BE2C (cell line): ENCODE measurements at regions not wholly inside any gene's neighbourhood (a gene's known extent, or its start where the extent isn't known, plus 50 kb on each side); places are given as distances from the start of the nearest gene placed in this dataset.

Source experiments
- DNase-seq: peaks from one replicate; pipeline ENCODE4 v3.0.0-alpha.2; 2020
- H3K27me3 ChIP-seq: fragments of 250-450 bp; sonication (Bioruptor Pico); 2 replicates; pipeline ENCODE4 v1.5.1; 2020; ENCODE audit warnings: mild to moderate bottlenecking
- H3K36me3 ChIP-seq: fragments of 250-450 bp; sonication (Bioruptor Pico); 2 replicates; pipeline ENCODE4 v1.5.1; 2020; ENCODE audit warnings: mild to moderate bottlenecking
- H3K4me1 ChIP-seq: fragments of 250-450 bp; sonication (Bioruptor Pico); 2 replicates; pipeline ENCODE4 v1.5.1; 2020
- H3K4me3 ChIP-seq: 2 replicates; pipeline ENCODE4 v1.5.1; 2011; ENCODE audit warnings: low read depth, low read length
- H3K9me3 ChIP-seq: fragments of 250-450 bp; sonication (Bioruptor Pico); 2 replicates; pipeline ENCODE4 v1.5.1; 2020
- CTCF ChIP-seq: IDR thresholded peaks from 2 replicates; pipeline ENCODE4 v1.5.1; 2012; ENCODE audit warnings: mild to moderate bottlenecking, low read depth, low read length

GRCh38 chr18:44149706-44150105 lies 531.0 kb upstream of the SETBP1 start:
- no peak for DNase-seq

GRCh38 chr18:44153981-44154380 lies 526.7 kb upstream of the SETBP1 start:
- no peaks in the 10 kb centered on the region for H3K36me3 ChIP-seq
- no peaks in the 10 kb centered on the region for H3K27me3 ChIP-seq
- no peak for TF ChIP-seq CTCF
- no peak for DNase-seq
- no peaks in the 10 kb centered on the region for H3K4me1 ChIP-seq
- H3K4me3 ChIP-seq: no peak overlapping the region
- H3K9me3 ChIP-seq: no peaks in the 10 kb centered on the region

More at GRCh38 chr18:44149706-44150105, 531.0 kb upstream of the SETBP1 start:
- Histone ChIP-seq H3K36me3 (no peaks in the 10 kb centered on the region), H3K9me3 (no peaks in the 10 kb centered on the region), H3K4me1 (no peaks in the 10 kb centered on the region), H3K27me3 (no peaks in the 10 kb centered on the region), H3K4me3 (no peak overlapping the region)
- no peak for TF ChIP-seq CTCF

- TF ChIP-seq CTCF: no peak
- H3K4me3 ChIP-seq: no peak overlapping the region
- no peaks in the 10 kb centered on the region for H3K9me3 ChIP-seq
- no peaks in the 10 kb centered on the region for H3K27me3 ChIP-seq
- no peaks in the 10 kb centered on the region for H3K4me1 ChIP-seq
- no peak for DNase-seq
- no peaks in the 10 kb centered on the region for H3K36me3 ChIP-seq
Measured at GRCh38 chr18:44156126-44156525, 524.6 kb upstream of the SETBP1 start.

- Histone ChIP-seq H3K36me3 (no peaks in the 10 kb centered on the region), H3K4me1 (no peaks in the 10 kb centered on the region), H3K4me3 (no peak overlapping the region), H3K9me3 (no peaks in the 10 kb centered on the region), H3K27me3 (no peaks in the 10 kb centered on the region)
- no peak for DNase-seq
- TF ChIP-seq CTCF: no peak
Measured at GRCh38 chr18:44156776-44157335, 523.8 kb upstream of the SETBP1 start.

DNA sequence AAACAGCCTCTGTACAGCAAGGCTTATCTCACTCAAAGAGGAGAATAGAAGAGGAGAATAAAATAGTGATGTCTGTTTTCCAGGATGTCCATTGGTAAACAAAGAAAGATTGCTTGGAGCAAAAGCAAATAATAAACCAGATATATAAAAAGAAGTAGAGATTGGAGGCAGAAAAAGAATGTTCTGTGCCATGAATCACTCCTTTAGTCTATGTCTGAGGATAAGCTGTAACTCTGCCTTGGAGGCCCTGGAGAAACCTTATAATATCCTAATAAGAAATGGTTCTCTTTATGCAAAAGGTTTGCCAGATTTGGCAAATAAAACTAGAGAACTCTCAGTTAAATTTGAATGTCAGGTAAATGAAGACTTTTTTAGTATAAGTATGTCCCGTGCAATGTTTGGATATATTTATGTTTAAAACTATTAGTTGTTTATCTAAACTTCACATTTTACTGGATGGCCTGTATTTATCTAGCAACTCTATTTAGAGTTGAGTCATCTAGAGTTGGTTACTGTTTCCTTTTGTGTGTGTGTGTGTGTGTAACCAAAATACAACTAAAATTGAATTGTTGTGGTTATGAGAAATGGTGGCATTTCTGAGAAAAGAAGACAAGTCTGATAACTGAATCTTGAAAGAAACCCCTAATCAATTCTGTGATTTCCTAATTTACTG lies 510.3 kb upstream of the SETBP1 start:
- Histone ChIP-seq H3K36me3 (no peaks in the 10 kb centered on the region), H3K9me3 (no peaks in the 10 kb centered on the region), H3K4me1 (no peaks in the 10 kb centered on the region), H3K27me3 (no peaks in the 10 kb centered on the region), H3K4me3 (no peak overlapping the region)
- TF ChIP-seq CTCF: no peak
- DNase-seq: no peak

DNA sequence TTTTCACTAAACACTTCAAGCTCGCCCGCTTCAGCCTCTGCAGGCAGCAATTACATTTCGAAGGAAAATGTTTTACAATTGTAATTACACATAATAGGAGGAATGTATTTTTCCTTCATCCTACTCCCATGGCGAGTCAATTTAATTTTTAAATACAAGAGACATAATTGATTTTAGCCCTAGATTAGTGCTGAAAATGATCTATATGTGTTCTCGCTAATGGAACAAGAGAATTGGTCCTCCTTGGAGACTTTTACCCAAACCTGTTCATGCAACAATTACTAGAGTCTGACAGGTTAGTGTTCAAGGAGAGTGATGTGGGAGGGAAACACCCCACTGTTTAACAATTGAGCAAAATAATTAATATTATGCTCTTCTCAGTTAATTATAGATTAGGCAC lies 509.4 kb upstream of the SETBP1 start:
- DNase-seq: no peak
- Histone ChIP-seq H3K9me3 (no peaks in the 10 kb centered on the region), H3K36me3 (no peaks in the 10 kb centered on the region), H3K4me1 (no peaks in the 10 kb centered on the region), H3K27me3 (no peaks in the 10 kb centered on the region), H3K4me3 (no peak overlapping the region)
- TF ChIP-seq CTCF: no peak
